HG02973 (cell line): ENCODE measurements at regions not wholly inside any gene's neighbourhood (a gene's known extent, or its start where the extent isn't known, plus 50 kb on each side); places are given as distances from the start of the nearest gene placed in this dataset.

Experiments used
- ATAC-seq: cut with Tn5 transposase; IDR thresholded peaks from one replicate; pipeline ENCODE4 v1.9.1; 2021; ENCODE audit warnings: moderate library complexity; ENCODE audit not compliant: unreplicated experiment

DNA sequence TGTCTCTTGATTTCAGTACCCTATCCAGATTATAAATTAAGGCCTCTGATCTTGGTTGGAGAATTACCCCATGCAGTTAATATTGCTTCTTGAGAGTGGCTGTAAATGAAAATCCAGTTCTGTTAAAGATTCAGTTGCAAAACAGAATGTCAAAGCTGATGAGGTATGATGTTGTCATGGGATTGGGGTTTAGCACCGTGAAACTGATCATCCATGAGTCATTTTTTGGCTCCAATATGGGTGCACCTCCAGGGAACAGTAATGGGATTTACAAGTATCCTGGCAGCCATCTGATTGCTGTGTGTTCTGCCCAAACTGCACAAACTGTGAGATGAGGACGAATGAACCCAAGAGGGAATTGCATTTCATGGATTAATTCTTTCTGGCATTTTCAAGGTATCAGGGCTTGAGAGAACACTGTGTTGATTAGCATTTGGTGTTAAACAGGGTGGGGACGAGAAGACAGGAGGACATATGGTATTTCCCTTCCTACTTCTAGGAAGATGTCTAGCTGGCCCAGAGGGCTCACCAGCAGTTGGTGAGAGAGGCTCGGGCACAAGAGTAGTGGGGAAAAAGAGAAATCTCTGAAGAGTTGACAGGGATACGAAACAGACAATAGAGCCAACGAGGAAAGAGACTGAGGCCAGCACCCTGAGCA, 214.7 kb downstream of the GAS1 start:
- ATAC-seq: no peak

DNA sequence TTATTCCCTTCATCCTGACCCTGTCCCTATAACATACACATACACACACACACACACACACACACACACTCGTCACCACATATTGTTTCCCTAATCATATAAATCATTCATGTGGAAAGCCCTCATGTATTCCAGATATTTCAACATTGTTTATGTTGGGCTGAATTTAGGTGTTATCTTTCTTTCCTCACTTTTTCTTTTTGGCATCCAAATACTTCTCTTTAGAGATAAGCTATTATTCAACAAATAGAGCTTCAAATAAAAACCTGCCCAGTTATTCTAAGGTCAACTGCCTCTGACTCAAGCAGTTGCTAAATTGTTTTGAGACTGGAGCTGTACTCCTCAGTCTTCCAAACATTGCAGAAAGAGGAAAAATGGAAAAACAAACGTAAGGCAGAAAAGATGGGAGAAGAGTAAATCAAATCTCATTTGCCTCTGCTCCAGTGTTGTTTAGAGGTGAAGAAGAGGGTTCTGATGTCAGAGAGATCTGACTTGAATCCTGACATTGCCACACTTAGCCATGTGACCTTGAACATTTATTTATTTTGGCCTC, 215.7 kb downstream of the GAS1 start:
- ATAC-seq: no peak

DNA sequence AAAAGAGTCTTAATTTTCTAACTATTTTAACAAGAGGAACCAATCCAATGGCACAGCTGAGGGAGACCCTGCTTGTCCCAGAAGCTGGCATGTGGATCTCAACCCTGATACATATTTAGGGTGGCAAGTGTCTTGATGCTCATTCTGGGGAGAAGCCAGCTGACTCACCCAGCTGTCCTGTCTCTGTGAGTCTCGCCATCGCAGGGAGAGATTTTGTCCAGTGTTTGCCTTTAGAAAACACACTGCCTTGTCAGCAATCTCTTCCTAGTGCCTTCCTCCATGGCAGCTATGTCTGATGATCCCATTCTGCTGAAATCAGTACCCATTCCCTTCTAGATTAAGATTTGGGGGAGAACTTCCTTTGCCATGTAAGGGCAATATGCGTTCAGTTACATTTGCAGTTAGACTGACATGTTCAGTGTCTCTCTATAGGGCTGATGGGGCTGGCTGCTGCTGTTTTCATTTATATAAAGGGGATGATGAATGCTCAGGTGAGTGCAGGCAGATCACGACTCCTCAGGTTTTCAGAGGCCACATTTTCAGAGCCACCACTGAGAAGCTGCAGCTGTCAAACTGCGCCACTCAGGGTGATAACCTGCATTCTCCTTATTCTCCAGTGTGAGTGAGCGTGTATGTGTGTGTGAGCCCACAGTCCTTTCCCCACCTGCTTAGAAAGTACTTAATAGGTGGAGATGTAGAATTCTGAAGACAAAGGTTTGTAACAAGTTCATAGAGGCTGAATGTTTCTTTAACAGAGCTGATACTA, 217.0 kb downstream of the GAS1 start:
- ATAC-seq: no peak

DNA sequence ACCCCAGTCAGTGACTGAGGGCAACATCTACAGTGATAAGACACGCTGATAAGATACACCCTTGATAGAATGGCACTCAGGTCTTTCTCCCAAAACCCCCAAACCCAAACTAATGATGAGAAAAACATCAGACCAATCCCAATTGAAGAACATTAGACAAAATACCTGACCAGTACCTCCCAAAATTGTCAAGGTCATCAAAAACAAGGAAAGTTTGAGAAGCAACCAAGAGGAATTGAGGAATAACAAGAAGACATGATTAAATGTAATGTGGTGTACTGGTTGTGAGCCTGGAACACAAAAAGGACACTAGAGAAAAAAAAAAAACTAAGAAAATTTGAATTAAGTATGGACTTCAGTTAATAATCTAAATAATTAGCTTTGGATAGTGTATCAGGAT, 222.8 kb downstream of the GAS1 start:
- no peak for ATAC-seq

DNA sequence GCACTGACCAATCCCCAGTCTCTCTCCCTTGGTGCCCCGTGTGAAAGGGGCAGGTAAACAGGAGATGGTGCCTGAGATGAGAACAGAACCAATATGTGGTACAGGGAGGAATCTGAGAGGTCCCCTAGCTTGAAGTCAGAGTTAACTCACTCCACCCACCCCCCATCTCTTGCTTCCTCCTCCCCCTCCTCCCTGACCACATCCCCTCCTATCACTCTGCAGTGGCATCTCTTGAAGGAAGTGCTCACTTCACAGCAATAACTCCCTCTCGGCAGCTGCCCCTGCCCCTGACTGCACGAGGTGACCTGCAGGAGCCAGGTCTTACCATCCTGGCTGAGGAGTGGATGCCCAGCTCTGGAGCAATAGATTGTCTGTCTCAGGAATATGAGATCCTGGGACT, 224.0 kb downstream of the GAS1 start:
- no peak for ATAC-seq

DNA sequence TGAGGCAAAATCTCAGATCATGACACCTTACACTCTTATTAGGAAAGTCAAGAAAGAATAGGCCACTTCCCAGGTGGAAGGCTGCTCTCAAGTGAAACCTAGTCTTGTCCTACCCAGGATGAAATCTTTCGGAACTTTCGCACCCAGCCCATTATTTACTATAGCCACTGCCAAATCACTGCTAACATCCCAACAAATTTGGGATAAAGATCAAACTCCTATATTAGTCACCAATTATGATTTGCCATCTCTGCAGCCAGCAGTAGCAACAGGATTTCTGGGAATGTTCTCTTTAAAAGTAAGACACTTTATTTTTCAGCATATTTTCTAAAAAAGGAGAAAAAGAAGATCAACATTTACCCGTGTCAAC, 224.6 kb downstream of the GAS1 start:
- no peak for ATAC-seq

DNA sequence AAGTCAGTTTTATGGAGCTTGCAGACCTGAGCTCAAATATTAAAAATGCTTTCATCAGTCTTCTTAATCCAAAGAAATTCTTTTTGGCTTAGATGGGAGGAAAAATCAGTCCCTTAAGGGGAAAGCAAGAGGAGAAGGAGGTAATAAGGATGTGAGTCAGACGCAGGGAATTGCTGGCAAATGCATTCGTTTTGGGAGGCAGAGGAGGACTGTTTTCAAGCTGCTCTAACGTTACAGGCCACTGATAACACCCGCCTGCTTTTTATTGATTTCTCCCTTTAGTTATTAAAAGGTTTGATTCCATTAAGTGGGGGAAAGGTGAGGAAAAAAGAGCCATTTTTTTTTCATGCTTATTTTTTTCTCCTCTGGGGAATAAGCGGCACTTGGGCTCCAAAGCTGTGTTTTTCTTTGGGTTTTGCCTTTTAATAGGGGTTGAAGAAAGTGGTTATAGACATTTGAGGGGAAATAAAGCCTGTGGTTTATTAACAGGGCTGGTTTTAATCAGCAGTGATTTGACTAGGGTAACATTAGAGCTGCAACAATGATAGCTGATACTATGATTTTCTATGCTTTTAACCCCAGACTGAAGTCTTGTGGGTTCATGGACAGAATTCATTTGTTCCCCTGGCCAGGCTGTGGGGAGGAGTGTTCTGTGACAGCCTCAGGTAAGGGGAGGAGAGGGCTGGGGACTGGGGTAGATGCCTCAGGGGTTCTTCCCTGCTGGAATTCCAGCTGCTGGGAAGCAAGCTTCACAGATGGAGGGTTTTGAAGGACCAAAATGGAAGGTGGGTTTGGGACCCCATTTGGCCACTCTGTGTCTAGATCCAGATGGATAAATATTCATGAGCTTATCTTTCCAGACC, 225.2 kb downstream of the GAS1 start:
- ATAC-seq: no peak

DNA sequence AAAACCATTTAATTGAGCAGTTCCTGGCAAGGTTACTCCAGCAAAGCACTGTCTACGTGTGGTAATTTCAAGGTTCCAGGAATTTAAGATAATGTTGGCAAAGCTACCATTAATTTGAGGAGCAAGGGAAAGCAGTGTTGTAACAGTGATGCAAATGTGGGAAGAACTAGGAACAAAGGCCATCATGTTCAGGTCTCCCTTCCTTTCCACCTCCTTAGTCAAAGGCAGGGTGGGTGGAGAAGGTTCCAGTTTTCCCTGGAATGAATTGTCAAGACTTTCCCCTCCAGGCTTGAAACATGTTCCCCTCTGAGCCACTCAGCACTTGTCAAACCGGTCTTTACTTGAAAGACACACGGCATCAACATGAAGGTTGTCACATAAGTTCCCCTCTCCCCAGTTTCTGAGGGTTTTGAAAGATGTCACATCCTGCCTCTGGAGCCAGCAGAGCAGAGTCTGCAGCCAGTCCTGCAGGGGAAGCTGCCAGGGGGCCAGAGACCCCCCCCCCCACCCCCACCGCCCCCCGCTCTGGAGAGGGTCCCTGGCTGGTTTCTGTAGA, 226.0 kb downstream of the GAS1 start:
- no peak for ATAC-seq

DNA sequence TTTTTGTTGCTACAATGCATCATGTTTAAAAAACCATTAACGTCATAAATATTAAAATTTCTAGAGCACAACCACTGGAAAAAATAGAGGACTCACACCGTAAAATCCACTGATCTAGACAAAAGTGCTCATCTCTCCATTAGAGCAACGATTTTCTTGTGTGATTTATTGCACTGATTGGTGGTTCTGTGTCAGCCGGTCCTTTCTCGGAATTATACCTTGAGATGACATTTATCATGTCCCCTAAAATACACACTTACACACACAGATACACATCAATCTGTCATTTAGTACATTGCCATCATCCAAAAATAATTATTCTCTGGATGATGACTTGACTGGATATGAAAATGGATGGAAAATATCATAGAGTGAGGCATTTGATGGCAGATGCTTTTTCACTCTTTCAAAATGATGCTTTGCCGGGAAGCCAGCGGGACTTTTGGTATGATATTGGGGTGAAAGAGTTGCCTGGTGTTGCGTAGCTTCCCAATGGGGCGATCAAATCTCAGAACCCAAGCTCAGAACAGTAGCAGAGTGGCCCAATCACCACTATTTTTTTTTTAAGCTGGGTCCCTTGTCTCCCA, 226.6 kb downstream of the GAS1 start:
- ATAC-seq: no peak

DNA sequence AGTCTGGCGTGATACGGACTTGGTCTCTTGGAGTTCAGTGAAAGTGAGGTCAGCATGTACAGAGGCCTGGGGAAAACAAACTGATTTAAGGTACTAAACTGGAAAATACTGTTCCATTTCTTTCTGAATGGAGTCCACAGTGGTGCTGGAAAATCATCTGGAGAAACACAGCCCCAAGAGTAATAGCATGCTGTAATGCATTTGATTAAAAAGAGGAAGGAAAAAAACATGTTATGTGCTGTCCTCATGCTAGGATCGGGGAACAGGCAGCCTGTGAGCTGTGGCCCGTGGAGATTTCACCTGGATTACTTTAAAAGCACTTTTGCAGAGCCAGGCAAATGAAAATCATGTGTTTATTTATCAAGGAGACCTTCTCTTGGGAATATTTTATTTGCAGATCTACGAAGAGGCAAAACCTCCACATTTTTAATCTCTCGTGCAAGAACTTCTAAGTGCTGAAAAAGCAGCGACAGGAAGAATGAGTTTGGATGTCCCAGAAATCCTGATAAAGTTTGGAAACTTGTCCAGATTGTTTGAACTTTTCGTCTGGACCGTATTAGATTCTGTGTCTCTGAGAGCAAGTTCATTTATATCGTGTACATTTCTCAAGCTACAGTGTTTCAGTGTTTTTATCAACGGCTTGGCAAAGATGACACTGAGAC, 228.8 kb downstream of the GAS1 start:
- no peak for ATAC-seq

DNA sequence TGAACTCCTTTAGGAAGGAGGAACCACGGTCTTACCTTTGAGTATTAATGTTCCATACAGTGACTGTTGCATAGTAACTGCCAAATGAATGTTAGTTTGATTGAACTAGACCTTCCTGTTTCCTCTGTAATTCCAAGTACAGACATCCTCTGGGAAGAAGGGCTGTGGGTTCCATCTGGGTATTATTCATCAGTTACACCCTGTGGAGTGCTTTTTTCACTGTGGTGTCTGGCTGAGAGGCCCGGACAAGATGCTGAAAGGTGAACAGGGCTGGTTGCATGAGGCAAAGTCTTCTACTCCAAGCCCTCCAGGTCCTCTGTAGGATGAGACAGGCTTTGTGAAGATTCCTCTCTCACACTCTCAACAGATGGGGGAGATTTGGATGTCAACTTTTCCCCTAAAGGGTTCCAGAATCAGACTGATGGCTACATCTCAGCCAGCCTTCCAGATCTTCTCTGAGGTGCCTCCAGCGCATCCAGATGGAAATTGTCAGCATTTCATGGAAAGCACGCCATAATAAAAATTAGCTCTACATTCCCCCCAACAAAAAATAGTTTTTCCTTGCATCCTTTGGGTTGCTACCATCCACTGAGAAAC, 230.9 kb downstream of the GAS1 start:
- ATAC-seq: no peak

DNA sequence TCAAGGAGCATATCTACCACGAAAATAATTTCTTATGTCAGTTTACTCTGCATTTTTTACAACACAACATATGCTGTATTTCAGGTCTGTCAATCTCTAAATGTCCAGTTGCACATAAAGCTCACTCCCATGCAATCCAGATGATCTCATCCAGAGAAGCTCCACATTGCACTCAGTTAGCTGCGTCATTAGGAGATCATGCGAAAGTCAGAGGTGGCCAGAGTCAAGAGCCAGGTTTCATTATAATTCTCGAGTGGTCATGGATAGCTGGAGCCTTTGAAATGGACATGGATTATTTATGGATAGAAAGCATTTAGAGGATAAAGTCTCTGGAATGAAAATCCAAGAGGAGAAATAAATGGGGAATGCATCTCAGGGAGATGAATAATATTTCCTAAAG, 232.3 kb downstream of the GAS1 start:
- ATAC-seq: no peak

DNA sequence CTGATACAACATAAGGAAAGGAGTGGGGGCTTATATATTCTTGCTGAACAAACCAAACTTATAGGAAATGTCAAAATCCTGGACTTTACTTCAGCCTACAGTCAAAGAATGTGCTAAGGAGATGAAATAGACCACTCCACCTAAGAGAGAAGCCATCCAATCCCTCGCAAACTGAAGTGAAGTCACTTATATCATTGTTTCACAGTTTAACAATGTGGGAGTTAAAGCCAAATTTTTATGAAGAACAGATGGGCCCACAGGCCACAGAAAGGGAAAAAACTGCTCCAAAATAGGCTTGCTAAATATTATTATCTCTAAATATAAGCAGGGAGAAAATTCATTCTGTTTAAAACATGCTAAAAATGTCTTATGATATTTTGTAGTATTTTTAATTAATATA, 233.3 kb downstream of the GAS1 start:
- ATAC-seq: no peak

DNA sequence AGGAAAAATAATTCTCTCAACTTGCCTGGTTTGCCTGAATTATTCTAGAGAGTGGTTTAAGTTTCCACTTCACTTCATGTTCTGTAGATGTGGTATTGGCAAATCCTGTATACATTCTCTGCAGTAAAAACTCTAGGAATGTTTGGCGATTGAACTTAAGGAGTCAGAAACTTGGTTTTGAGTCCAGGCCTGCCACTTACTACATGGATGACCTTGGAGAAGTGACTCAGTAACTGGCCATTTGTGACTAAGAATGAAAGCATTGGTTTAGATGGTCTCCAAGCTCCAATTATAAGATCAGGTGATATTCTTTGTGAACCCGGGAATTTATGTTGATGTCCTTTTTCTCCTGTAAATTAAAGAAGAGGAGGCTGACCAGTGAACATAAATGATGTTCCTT, 233.8 kb downstream of the GAS1 start:
- ATAC-seq: no peak

DNA sequence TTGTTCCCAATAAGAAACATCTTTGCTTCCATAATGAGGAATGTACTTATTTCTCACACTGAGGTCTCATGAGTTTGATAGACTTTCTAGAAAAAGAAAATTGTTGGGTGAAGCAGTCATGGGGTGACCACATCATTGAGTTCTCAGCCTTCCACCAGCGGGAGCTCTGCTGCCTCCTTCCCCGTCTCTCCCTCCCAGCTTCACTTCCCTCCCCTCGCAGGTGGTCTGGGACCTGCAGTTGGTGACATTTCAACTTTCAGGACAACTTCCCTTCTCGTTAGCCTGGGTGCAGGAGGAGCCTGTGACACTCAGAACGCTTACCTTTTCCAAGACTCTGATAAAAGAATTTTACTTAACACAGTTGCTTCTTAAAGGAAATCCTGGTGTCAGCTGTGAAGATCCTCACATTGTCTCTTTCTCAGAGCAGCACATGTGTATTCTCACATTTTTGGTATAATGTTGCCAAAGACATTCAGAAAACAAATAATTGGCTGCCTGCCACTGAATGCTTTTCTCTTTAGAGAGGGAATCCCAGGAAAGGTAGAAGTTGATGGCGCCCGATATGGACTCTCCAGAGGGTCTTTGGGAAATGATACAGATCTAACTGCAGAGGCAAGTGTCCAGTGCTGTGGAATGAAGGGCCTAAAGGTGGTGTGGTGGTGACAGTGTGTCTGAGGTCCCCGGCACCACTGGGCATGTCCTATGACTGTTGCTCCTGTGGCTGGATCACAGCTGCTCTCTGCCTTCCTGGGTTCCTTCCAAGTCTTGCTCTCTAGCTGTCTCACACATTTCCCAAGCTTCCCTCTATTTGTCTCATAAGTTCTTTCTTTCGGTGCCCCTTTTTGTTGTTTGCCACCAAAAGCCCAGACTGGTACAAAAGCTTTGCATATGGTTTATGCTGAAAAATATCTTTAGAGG, 238.1 kb downstream of the GAS1 start:
- ATAC-seq: no peak

DNA sequence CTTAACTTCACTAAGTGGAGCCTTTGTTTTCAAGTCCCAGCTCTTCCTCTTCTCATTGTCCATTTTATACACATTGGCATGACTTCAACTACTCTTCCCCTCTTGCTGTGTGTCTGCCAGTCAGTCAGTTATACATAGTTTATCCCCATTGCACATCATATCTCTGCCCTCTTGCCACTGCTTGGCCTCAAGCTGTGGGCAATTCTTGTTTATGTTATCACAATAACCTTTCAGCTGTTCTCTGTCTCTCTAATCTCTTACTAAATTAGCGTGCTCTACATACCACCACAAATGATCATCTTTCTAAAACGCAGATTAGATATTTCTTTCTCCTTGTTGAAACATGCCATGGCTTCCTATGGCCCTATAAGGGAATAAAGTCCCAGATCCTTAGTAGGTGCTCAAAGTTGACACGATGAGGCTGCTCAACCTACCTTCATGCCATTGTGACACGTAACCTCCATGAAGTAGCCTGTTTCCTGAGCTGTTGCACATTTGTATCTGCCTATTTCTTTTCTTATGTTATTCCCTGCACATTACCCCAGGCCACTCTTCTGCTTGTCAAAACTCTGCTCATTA, 239.3 kb downstream of the GAS1 start:
- ATAC-seq: no peak

DNA sequence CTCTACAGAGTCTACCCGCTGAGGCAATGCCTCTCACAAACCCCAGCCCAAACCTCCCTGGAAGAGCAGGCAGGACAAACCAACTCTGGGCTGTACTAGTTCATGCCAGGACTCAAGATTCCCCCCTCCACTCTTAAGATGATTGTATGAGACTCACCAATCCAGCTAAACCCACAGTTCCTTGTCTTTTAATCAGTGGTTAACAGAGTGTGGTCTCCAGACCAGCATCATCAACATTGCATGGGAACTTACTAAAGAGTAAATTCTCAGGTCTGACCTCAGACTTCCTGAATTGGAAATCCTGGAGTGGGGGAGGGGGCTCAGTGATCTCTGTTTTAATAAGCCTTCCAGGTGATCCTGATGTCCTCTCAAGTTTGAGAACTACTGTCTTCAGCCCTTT, 240.9 kb downstream of the GAS1 start:
- ATAC-seq: no peak

DNA sequence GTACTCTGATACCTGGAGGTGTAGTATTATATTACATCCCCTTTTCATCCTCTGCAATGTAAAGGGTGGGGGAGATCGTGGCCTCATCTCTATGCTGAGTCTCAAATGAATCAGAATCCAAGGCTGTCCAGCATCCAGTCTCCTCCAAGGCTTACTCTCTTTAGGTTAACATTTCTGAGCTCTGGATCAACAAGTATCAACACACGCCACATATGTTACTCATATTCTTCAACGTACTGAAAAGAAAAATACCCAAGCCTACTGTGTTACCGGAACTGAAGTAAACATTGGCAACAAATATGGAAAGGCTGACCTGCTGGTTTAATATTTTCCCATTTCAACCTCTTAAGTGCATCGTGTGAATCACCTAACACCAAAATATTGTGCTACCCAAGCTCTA, 241.8 kb downstream of the GAS1 start:
- no peak for ATAC-seq

DNA sequence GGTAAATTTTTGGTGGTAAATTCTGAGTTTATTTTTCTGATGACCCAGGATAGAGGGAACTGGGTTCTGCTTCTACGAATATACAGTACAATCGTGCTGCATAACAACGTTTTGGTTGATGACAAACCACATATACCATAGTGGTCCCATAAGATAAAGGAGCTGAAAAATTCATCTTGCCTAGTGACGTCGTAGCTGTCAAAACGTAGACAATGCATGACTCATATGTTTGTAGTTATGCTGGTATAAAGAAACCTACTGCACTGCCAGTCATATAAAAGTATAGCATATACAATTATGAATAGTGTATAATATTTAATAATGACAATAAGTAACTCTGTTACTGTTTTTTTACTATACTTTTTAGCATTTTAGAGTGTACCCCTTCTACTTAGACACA, 244.0 kb downstream of the GAS1 start:
- no peak for ATAC-seq
